CD4-positive, alpha-beta T cell treated with Interferon alpha-2 for 1 hour (primary cell): ENCODE measurements at regions not wholly inside any gene's neighbourhood (a gene's known extent, or its start where the extent isn't known, plus 50 kb on each side); places are given as distances from the start of the nearest gene placed in this dataset.

Source experiments
- DNase-seq, 2 donors: peaks; one replicate each; pipeline ENCODE4 v3.0.0-alpha.2; 2020 to 2022

DNA sequence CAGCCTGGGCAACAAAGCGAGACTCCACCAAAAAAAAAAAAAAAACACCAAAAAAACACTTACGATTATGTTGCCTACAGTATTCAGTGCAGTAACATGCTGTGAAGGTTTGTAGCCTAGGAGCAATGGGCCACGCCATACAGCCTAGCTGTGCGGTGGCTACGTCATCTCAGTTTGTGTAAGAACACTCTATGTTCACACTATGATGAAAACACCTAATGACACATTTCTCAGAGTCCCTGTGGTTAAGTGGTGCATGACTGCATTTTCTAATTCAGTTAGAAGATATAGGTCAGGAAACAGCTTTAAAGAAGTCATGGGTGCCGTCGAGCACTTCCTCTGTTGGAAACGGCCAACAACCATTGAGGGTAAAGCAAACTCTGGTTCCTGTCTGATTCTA, 75.7 kb upstream of the ANO1 start:
- no peak for DNase-seq

GRCh38 chr11:70005107-70005818, 72.9 kb upstream of the ANO1 start:
- DNase-seq = no peak

DNA sequence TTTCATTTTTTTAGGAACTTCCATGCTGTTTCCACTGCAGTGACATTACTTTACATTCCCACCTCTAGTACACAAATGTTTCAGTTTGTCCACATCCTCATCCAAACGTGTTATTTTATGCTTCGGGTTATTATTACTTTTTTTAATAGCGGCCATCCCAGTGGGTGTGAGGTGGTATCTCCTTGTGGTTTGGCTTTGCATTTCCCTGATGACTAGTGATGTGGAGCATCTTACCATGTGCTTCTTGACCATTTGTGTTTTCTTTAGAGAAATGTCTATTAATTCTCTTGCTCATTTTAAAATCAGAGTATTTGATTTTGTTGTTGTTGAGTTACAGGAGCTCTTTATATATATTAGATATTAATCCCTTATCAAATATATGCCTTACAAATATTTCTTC, 70.3 kb upstream of the ANO1 start:
- no peak for DNase-seq

GRCh38 chr11:70010774-70011173, 67.3 kb upstream of the ANO1 start:
- DNase-seq = no peak

- no peak for DNase-seq
Measured at GRCh38 chr11:70012134-70012733, 65.9 kb upstream of the ANO1 start.

GRCh38 chr11:70014291-70014690, 63.8 kb upstream of the ANO1 start:
- no peak for DNase-seq

- DNase-seq = no peak
Measured at GRCh38 chr11:70016666-70017367, 61.3 kb upstream of the ANO1 start.

- no peak for DNase-seq
Measured at GRCh38 chr11:70018816-70019215, 59.3 kb upstream of the ANO1 start.

DNA sequence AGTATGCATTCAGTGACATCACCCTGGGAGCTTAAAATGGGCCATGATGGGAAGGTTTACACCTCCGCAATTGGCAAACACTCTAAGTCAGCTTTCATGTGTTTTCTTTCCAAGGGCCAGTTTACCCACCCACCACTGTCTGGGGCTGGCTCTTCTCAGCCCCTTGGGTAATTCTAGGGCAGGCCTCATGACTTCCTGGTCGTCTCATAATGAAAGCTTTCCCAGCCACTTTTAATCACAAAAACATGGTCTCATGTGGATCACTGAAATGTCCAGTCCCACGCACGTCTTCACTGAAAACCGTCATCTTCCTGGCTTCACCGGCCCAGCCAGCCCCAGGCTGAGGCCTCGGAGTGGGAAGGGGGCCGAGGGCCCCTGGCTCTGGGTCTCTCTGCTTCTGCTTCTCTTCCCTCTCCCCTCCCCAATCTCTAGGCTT, 58.5 kb upstream of the ANO1 start:
- no peak for DNase-seq

DNA sequence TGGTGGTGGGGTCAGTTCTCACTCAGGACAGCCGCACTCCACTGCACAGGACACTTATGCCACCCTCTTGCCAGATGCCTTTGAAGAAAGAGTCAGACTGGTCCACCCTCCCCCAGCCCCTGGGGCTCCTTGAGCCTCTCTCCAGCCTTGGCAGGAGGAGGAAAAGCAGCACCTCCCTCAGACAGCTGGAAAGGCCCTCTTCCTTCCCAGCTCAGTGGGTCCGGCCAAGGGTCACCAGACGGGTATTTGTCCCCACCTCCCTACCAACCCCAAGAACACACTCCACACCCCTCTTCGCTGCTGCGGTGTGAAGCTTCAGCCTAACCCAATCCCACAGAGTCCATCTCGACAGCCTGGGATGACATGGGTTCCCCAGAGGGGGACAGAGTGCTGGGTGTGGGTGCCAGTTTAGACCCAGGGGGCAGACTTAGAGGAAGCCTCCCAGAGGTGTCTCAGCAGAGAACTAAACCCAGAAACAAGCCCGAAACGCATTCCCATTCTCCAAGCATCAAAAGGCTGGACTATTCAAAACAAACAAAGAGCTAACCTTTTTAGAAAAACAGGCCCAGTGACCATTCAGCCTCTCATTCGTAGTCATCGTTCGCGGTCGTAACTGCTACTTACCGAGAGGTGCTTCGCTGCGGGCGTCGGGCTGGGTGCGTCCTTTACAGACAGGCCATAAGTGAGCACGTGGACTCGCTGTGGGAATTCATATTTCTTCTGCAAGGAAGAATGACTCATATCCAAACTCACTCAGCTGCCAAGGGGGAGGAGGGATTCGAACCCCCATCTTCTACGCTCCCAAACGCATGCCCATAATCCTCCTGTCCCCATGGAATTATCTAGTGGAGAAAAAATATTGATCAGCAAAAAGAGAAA, 57.5 kb upstream of the ANO1 start:
- DNase-seq = no peak

DNA sequence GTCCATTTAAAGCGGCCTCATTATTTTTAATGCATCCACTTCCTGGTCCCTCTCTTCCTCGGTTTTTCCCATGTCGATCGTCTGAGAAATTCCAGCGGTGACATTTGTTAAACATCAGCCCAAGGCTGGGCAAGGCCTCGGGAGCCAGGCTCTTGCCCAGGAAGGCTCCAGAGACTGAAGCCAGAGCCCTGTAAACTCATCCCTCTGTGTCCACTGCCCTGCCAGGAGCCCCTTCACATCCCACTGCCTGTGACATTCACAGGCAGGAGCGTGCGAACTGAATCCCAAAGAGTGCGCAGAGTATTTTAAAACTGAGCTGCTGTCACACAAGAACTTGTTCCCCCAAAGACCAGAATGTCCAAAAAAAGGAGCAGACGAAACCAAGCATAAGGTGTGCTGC, 56.5 kb upstream of the ANO1 start:
- no peak for DNase-seq

GRCh38 chr11:70024036-70024772, 53.9 kb upstream of the ANO1 start:
- no peak for DNase-seq

GRCh38 chr11:70024773-70025045, 53.4 kb upstream of the ANO1 start:
- DNase-seq = no peak

- DNase-seq = no peak
Measured at GRCh38 chr11:70025308-70025707, 52.8 kb upstream of the ANO1 start.

DNA sequence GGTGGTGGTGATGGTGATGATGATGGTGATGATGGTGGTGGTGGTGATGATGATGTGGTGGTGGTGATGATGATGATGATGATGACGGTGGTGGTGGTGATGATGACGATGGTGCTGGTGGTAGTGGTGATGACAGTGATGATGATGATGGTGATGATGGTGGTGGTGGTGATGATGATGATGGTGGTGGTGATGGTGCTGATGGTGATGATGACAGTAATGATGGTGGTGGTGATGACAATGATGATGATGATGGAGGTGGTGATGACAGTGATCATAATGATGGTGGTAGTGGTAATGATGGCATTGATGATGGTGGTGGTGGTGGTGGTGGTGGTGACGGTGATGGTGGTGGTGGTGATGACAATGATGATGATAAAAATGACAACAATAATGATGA, 52.1 kb upstream of the ANO1 start:
- no peak for DNase-seq

DNA sequence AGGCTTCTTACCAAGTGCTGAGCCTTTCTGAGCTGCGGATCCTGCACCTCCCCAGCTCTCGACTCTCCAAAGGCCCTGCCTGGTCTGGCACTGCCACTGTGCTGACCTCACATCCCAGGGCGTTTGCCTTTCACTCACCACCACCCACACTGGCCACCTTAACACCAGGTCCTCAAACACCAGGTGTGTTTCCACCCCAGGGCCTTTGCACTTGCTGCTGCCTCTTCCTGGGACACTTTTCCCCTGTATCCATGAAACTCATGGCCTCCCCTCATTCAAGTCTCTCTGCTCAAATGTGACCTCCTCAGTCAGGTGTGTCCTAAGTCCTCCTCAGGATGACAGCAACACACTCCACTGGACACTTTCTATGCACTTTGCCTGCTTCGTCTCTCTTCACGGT, 51.4 kb upstream of the ANO1 start:
- DNase-seq = no peak

- DNase-seq = no peak
Measured at GRCh38 chr11:70027451-70027850, 50.7 kb upstream of the ANO1 start.

- DNase-seq = no peak
Measured at GRCh38 chr11:70028147-70028855, 49.8 kb upstream of the ANO1 start.
